GM10248 (cell line): ENCODE measurements at regions not wholly inside any gene's neighbourhood (a gene's known extent, or its start where the extent isn't known, plus 50 kb on each side); places are given as distances from the start of the nearest gene placed in this dataset.

Experiments
- CTCF ChIA-PET: fragments of 300-600 bp; sonication (Branson Sonifier 250); formaldehyde crosslinking; extraction: SDS; loops from one replicate; lab custom pipeline; 2021; ENCODE audit warnings: antibody characterized with exemption; lab: Yijun Ruan, JAX
- POLR2A ChIA-PET: fragments of 350-650 bp; sonication (Branson Sonifier 250); formaldehyde crosslinking; extraction: SDS; loops from one replicate; lab custom pipeline; 2020; ENCODE audit warnings: antibody characterized with exemption; lab: Yijun Ruan, JAX
- DNase-seq: peaks from one replicate; pipeline ENCODE4 v3.0.0; 2012; ENCODE audit errors: extremely low spot score
- CTCF ChIP-seq: IDR thresholded peaks from 2 replicates; pipeline ENCODE4 v1.5.1; 2012; ENCODE audit warnings: mild to moderate bottlenecking, low read depth; ENCODE audit errors: extremely low read depth, missing control alignments, control extremely low read depth

- DNase-seq = no peak
- POLR2A ChIA-PET = no interaction called here
- TF ChIP-seq CTCF = no peak
- CTCF ChIA-PET = interaction anchor here (1.1 to 1.2 kb wide), 2 partner anchors 13 to 441 kb away, joined by 3 read pairs; no protein-coding TSS in a partner anchor
Observed at GRCh38 chr3:193903512-193903817, 232.5 kb upstream of the HES1 start.

GRCh38 chr3:193903966-193904365 lies 232.0 kb upstream of the HES1 start:
- ChIA-PET CTCF (interaction anchor here (1.1 to 1.2 kb wide), 2 partner anchors 13 to 441 kb away, joined by 3 read pairs; no protein-coding TSS in a partner anchor), POLR2A (no interaction called here)
- no peak for DNase-seq
- no peak for TF ChIP-seq CTCF

- ChIA-PET POLR2A (no interaction called here), CTCF (interaction anchor here (0.8 to 1.3 kb wide), 2 partner anchors 10 to 11 kb away, joined by 3 to 4 read pairs; no protein-coding TSS in a partner anchor)
- no peak for DNase-seq
- no peak for TF ChIP-seq CTCF
Observed at GRCh38 chr3:193905541-193906396, 230.2 kb upstream of the HES1 start.

- DNase-seq = no peak
- CTCF ChIA-PET = no interaction called here
- POLR2A ChIA-PET = no interaction called here
- TF ChIP-seq CTCF = no peak
Observed at GRCh38 chr3:193906849-193907410, 229.0 kb upstream of the HES1 start.

- ChIA-PET CTCF (no interaction called here), POLR2A (interaction anchor here (0.6 kb wide), 1 partner anchor 75 kb away, joined by 5 read pairs; no protein-coding TSS in a partner anchor)
- DNase-seq = no peak
- TF ChIP-seq CTCF = no peak
Observed at GRCh38 chr3:193908181-193908744, 227.7 kb upstream of the HES1 start.

GRCh38 chr3:193909387-193909786 lies 226.6 kb upstream of the HES1 start:
- no peak for TF ChIP-seq CTCF
- ChIA-PET POLR2A (no interaction called here), CTCF (no interaction called here)
- DNase-seq = peak; percentile 41
